ENCODE measurements at regions not wholly inside any gene's neighbourhood (a gene's known extent, or its start where the extent isn't known, plus 50 kb on each side); places are given as distances from the start of the nearest gene placed in this dataset.
A peak's percentile ranks its signal among the peaks of the same experiment; 100 is the strongest.

- Histone ChIP-seq H3K4me1 (ENCODE audit: low read depth) (no peaks in the 10 kb centered on the region), H3K9me3 (peaks cover 14% of the 10 kb centered on the region), H3K4me3 (no peak overlapping the region), H3K36me3 (ENCODE audit: low read depth) (no peaks in the 10 kb centered on the region)
- no peak for ATAC-seq
- no peak for TF ChIP-seq CTCF (IDR thresholded peaks at IDR 0.05)
- intact Hi-C loops (cut with DNase I, micrococcal nuclease), result no loop called here
- peak in 1 of 3 donors; percentile 6 for DNase-seq
Measured at GRCh38 chr18:78709261-78709809, 270.3 kb upstream of the SALL3 start.

- TF ChIP-seq CTCF (IDR thresholded peaks at IDR 0.05), result no peak
- intact Hi-C loops (cut with DNase I, micrococcal nuclease), result no loop called here
- no peaks in the 10 kb centered on the region for H3K36me3 ChIP-seq (ENCODE audit: low read depth)
- H3K4me3 ChIP-seq, result no peak overlapping the region
- H3K4me1 ChIP-seq (ENCODE audit: low read depth), result no peaks in the 10 kb centered on the region
- DNase-seq (peak in 1 of 3 donors; percentile 11), ATAC-seq (no peak)
- H3K9me3 ChIP-seq, result peaks cover 14% of the 10 kb centered on the region
Measured at GRCh38 chr18:78711316-78711715, 268.3 kb upstream of the SALL3 start.

GRCh38 chr18:78711971-78712370 is 267.6 kb upstream of the SALL3 start:
- Histone ChIP-seq H3K36me3 (ENCODE audit: low read depth) (no peaks in the 10 kb centered on the region), H3K9me3 (peaks cover 14% of the 10 kb centered on the region), H3K4me1 (ENCODE audit: low read depth) (no peaks in the 10 kb centered on the region), H3K4me3 (no peak overlapping the region)
- peak in 1 of 3 donors; percentile 15 for DNase-seq
- intact Hi-C loops (cut with DNase I, micrococcal nuclease), result no loop called here
- no peak for TF ChIP-seq CTCF (IDR thresholded peaks at IDR 0.05)
- ATAC-seq, result no peak

GRCh38 chr18:78713069-78713468 is 266.5 kb upstream of the SALL3 start:
- no peak overlapping the region for H3K4me3 ChIP-seq
- H3K9me3 ChIP-seq, result peaks cover 13% of the 10 kb centered on the region
- no peak for TF ChIP-seq CTCF (IDR thresholded peaks at IDR 0.05)
- H3K36me3 ChIP-seq (ENCODE audit: low read depth), result no peaks in the 10 kb centered on the region
- intact Hi-C loops (cut with DNase I, micrococcal nuclease), result no loop called here
- H3K4me1 ChIP-seq (ENCODE audit: low read depth), result no peaks in the 10 kb centered on the region
- ATAC-seq, result no peak
- DNase-seq, result peak in 1 of 3 donors; percentile 3

- ATAC-seq, result no peak
- peaks cover 7% of the 10 kb centered on the region for H3K9me3 ChIP-seq
- H3K36me3 ChIP-seq (ENCODE audit: low read depth), result no peaks in the 10 kb centered on the region
- intact Hi-C loops (cut with DNase I, micrococcal nuclease), result no loop called here
- H3K4me3 ChIP-seq, result no peak overlapping the region
- TF ChIP-seq CTCF (IDR thresholded peaks at IDR 0.05), result no peak
- DNase-seq, result peak in 1 of 3 donors; percentile 5
- H3K4me1 ChIP-seq (ENCODE audit: low read depth), result no peaks in the 10 kb centered on the region
Measured at GRCh38 chr18:78713726-78714125, 265.9 kb upstream of the SALL3 start.

GRCh38 chr18:78716022-78716421 is 263.6 kb upstream of the SALL3 start:
- TF ChIP-seq CTCF (IDR thresholded peaks at IDR 0.05), result no peak
- Histone ChIP-seq H3K4me1 (ENCODE audit: low read depth) (no peaks in the 10 kb centered on the region), H3K36me3 (ENCODE audit: low read depth) (no peaks in the 10 kb centered on the region), H3K9me3 (no peaks in the 10 kb centered on the region), H3K4me3 (no peak overlapping the region)
- peak in 1 of 3 donors; percentile 12 for DNase-seq
- intact Hi-C loops (cut with DNase I, micrococcal nuclease), result no loop called here
- no peak for ATAC-seq
